ENCODE measurements at regions not wholly inside any gene's neighbourhood (a gene's known extent, or its start where the extent isn't known, plus 50 kb on each side); places are given as distances from the start of the nearest gene placed in this dataset.

DNA sequence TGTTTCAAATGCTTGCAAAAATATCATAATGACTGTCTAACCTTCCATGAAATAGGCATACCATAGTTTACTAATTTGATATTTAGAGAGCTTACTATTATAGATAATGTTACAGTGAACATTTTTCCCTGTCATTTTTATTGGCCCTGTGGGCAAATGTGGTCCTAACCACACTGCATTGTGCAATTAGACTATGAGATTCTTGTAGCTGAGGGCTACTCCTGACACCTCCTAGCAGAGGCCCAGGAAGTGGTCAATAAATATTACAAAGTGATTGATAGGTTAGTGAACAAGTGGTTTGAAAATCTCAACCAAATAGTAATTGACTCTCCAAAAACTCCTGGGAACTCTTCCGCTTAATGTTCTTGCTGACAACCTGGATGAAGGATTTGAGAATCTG, 160.5 kb upstream of the KCNG1 start:
- TF ChIP-seq EZH2phosphoT487 (conservative IDR thresholded peaks at IDR 0.05; ENCODE audit: low read length): no peak
- no peak for TF ChIP-seq CTCF (IDR thresholded peaks at IDR 0.05; ENCODE audit: insufficient read depth, low read length, poor library complexity, severe bottlenecking)

Measured in SU-DHL-6 (cell line).